Colonic mucosa (tissue), 4 donors: ENCODE measurements at regions not wholly inside any gene's neighbourhood (a gene's known extent, or its start where the extent isn't known, plus 50 kb on each side); places are given as distances from the start of the nearest gene placed in this dataset.
"Not testable (repeated sequence)": the region's sequence is repeated elsewhere in the genome, so short reads cannot be mapped to it uniquely, and the experiment has no call there.

Experiments
- DNase-seq: peaks from one replicate; pipeline ENCODE4 v3.0.0-alpha.2; 2020
- H3K27ac ChIP-seq: fragments of 200-600 bp; one replicate; pipeline ENCODE4 v1.8.0; 2021
- H3K27me3 ChIP-seq: fragments of 200-600 bp; one replicate; pipeline ENCODE4 v1.8.0; 2021
- H3K36me3 ChIP-seq: fragments of 200-600 bp; one replicate; pipeline ENCODE4 v1.8.0; 2021
- H3K4me1 ChIP-seq: fragments of 200-600 bp; one replicate; pipeline ENCODE4 v1.8.0; 2021; ENCODE audit warnings: mild to moderate bottlenecking
- H3K4me3 ChIP-seq: fragments of 200-600 bp; one replicate; pipeline ENCODE4 v1.8.0; 2021
- H3K9ac ChIP-seq, 2 donors: one replicate each; pipeline ENCODE4 v1.7.0; 2013; ENCODE audit warnings: control low read depth in 2 of 2, low read depth in 2 of 2, low read length in 2 of 2
- H3K9me3 ChIP-seq: fragments of 200-600 bp; one replicate; pipeline ENCODE4 v1.8.0; 2021
- CTCF ChIP-seq: fragments of 200-600 bp; IDR thresholded peaks from one replicate; pipeline ENCODE4 v1.8.0; 2022; ENCODE audit warnings: antibody characterized with exemption, mild to moderate bottlenecking
- intact Hi-C: fragments of 100-400 bp; cut with DNase I; formaldehyde crosslinking; loops from one replicate; pipeline ENCODE4 v1.14.1; 2022
- donor health status: healthy.
- donor health status: DM: no; HTN: no; CAD: no.
- donor health status: DM: no; HTN: no; CAD: no.

- intact Hi-C loops: no loop called here
- no peaks in the 10 kb centered on the region for H3K9me3 ChIP-seq
- H3K4me1 ChIP-seq: no peaks in the 10 kb centered on the region
- no peak overlapping the region for H3K27ac ChIP-seq
- no peak overlapping the region for H3K4me3 ChIP-seq
- TF ChIP-seq CTCF: no peak
- no peaks in the 10 kb centered on the region for H3K36me3 ChIP-seq
- H3K9ac ChIP-seq: no peak overlapping the region
- H3K27me3 ChIP-seq: no peaks in the 10 kb centered on the region
- DNase-seq: no peak
Observed at GRCh38 chr1:147388969-147389368, 146.5 kb downstream of the CHD1L start.

GRCh38 chr1:147389532-147390184, 147.2 kb downstream of the CHD1L start:
- Histone ChIP-seq H3K9me3 (no peaks in the 10 kb centered on the region), H3K4me3 (no peak overlapping the region), H3K9ac (no peak overlapping the region), H3K27ac (no peak overlapping the region), H3K4me1 (no peaks in the 10 kb centered on the region), H3K27me3 (no peaks in the 10 kb centered on the region), H3K36me3 (no peaks in the 10 kb centered on the region)
- no peak for DNase-seq
- intact Hi-C loops: loop anchor here (5.0 kb wide), 1 partner anchor 117 kb away; no protein-coding TSS in a partner anchor
- peak; percentile 54 for TF ChIP-seq CTCF

GRCh38 chr1:147390185-147390542, 147.7 kb downstream of the CHD1L start:
- DNase-seq: no peak
- H3K27me3 ChIP-seq: no peaks in the 10 kb centered on the region
- TF ChIP-seq CTCF: no peak
- H3K36me3 ChIP-seq: no peaks in the 10 kb centered on the region
- H3K27ac ChIP-seq: no peak overlapping the region
- intact Hi-C loops: loop anchor here (5.0 kb wide), 1 partner anchor 118 kb away; no protein-coding TSS in a partner anchor
- no peak overlapping the region for H3K4me3 ChIP-seq
- H3K9me3 ChIP-seq: no peaks in the 10 kb centered on the region
- no peak overlapping the region for H3K9ac ChIP-seq
- H3K4me1 ChIP-seq: no peaks in the 10 kb centered on the region

GRCh38 chr1:147391114-147391513, 148.6 kb downstream of the CHD1L start:
- Histone ChIP-seq H3K4me3 (no peak overlapping the region), H3K36me3 (no peaks in the 10 kb centered on the region), H3K4me1 (no peaks in the 10 kb centered on the region), H3K27me3 (no peaks in the 10 kb centered on the region), H3K9ac (no peak overlapping the region), H3K27ac (no peak overlapping the region), H3K9me3 (no peaks in the 10 kb centered on the region)
- no peak for TF ChIP-seq CTCF
- no peak for DNase-seq
- intact Hi-C loops: loop anchor here (5.0 kb wide), 1 partner anchor 119 kb away; no protein-coding TSS in a partner anchor

- DNase-seq: peak; percentile 57
- H3K27ac ChIP-seq, H3K9ac ChIP-seq, H3K4me1 ChIP-seq, H3K9me3 ChIP-seq, H3K27me3 ChIP-seq, H3K36me3 ChIP-seq, H3K4me3 ChIP-seq, intact Hi-C loops: not testable (repeated sequence)
Observed at GRCh38 chr1:147402326-147403045, 138.8 kb upstream of the BCL9 start.

GRCh38 chr1:147404344-147404743, 137.0 kb upstream of the BCL9 start:
- intact Hi-C loops, H3K36me3 ChIP-seq, H3K27ac ChIP-seq, H3K9ac ChIP-seq, H3K9me3 ChIP-seq, H3K27me3 ChIP-seq, H3K4me1 ChIP-seq, DNase-seq, H3K4me3 ChIP-seq: not testable (repeated sequence)
